HL-60 (cell line): ENCODE measurements at regions not wholly inside any gene's neighbourhood (a gene's known extent, or its start where the extent isn't known, plus 50 kb on each side); places are given as distances from the start of the nearest gene placed in this dataset.

ENCODE experiments used
- CTCF ChIP-seq: IDR thresholded peaks from one replicate; pipeline ENCODE4 v1.5.1; 2011; ENCODE audit warnings: low read length, control low read depth, inconsistent platforms; ENCODE audit not compliant: insufficient read depth
- POLR2AphosphoS5 ChIP-seq: IDR thresholded peaks from 2 replicates; pipeline ENCODE4 v1.6.1; 2012; ENCODE audit warnings: low read depth
- REST ChIP-seq: IDR thresholded peaks from 2 replicates; pipeline ENCODE4 v1.6.1; 2012; ENCODE audit warnings: low read depth; ENCODE audit not compliant: insufficient replicate concordance
- SPI1 ChIP-seq: IDR thresholded peaks from 2 replicates; pipeline ENCODE4 v1.6.1; 2012; ENCODE audit warnings: low read depth, mild to moderate bottlenecking, borderline replicate concordance

- TF ChIP-seq CTCF (no peak), POLR2AphosphoS5 (no peak), SPI1 (no peak), REST (no peak)
These were observed 206.0 kb upstream of the DIO3 start for GRCh38 chr14:101355284-101355683.
